HG02623 (cell line): ENCODE measurements at regions not wholly inside any gene's neighbourhood (a gene's known extent, or its start where the extent isn't known, plus 50 kb on each side); places are given as distances from the start of the nearest gene placed in this dataset.

ENCODE experiments used
- ATAC-seq: cut with Tn5 transposase; IDR thresholded peaks from one replicate; pipeline ENCODE4 v1.9.1; 2021; ENCODE audit warnings: moderate library complexity; ENCODE audit not compliant: unreplicated experiment

GRCh38 chr1:218852527-218852926 is 321.2 kb upstream of the LYPLAL1 start:
- no peak for ATAC-seq

GRCh38 chr1:218863987-218864386 is 309.7 kb upstream of the LYPLAL1 start:
- ATAC-seq, result no peak

GRCh38 chr1:218865591-218865990 is 308.1 kb upstream of the LYPLAL1 start:
- ATAC-seq, result no peak

- ATAC-seq, result no peak
Measured at GRCh38 chr1:218866507-218866906, 307.2 kb upstream of the LYPLAL1 start.

- no peak for ATAC-seq
Measured at GRCh38 chr1:218867066-218867465, 306.6 kb upstream of the LYPLAL1 start.

- ATAC-seq, result no peak
Measured at GRCh38 chr1:218867941-218868626, 305.6 kb upstream of the LYPLAL1 start.

- ATAC-seq, result no peak
Measured at GRCh38 chr1:218869276-218869675, 304.4 kb upstream of the LYPLAL1 start.

GRCh38 chr1:218872026-218872425 is 301.7 kb upstream of the LYPLAL1 start:
- ATAC-seq, result no peak

- no peak for ATAC-seq
Measured at GRCh38 chr1:218872928-218873327, 300.8 kb upstream of the LYPLAL1 start.

GRCh38 chr1:218874313-218874712 is 299.4 kb upstream of the LYPLAL1 start:
- no peak for ATAC-seq

- ATAC-seq, result no peak
Measured at GRCh38 chr1:218874801-218875400, 298.8 kb upstream of the LYPLAL1 start.

- no peak for ATAC-seq
Measured at GRCh38 chr1:218878369-218878768, 295.3 kb upstream of the LYPLAL1 start.

GRCh38 chr1:218880484-218881060 is 293.1 kb upstream of the LYPLAL1 start:
- no peak for ATAC-seq

- ATAC-seq, result no peak
Measured at GRCh38 chr1:218882454-218882853, 291.2 kb upstream of the LYPLAL1 start.

GRCh38 chr1:218886101-218886871 is 287.4 kb upstream of the LYPLAL1 start:
- ATAC-seq, result no peak

GRCh38 chr1:218887141-218887925 is 286.3 kb upstream of the LYPLAL1 start:
- no peak for ATAC-seq

GRCh38 chr1:218890451-218890850 is 283.2 kb upstream of the LYPLAL1 start:
- no peak for ATAC-seq

GRCh38 chr1:218891577-218891976 is 282.1 kb upstream of the LYPLAL1 start:
- no peak for ATAC-seq

- ATAC-seq, result no peak
Measured at GRCh38 chr1:218895064-218895587, 278.6 kb upstream of the LYPLAL1 start.

- ATAC-seq, result no peak
Measured at GRCh38 chr1:218896202-218896601, 277.5 kb upstream of the LYPLAL1 start.

- no peak for ATAC-seq
Measured at GRCh38 chr1:218898921-218899320, 274.8 kb upstream of the LYPLAL1 start.
